SK-N-SH (cell line): ENCODE measurements at regions not wholly inside any gene's neighbourhood (a gene's known extent, or its start where the extent isn't known, plus 50 kb on each side); places are given as distances from the start of the nearest gene placed in this dataset.

Experiments used
- CTCF ChIA-PET: fragments of 300-600, 350-600 bp; formaldehyde crosslinking; extraction: SDS; loops from one replicate; lab custom pipeline; 2021; lab: Yijun Ruan, JAX
- POLR2A ChIA-PET: fragments of 350-600 bp; sonication (Branson Sonifier 250); formaldehyde crosslinking; extraction: SDS; loops from one replicate; lab custom pipeline; 2020; ENCODE audit warnings: antibody characterized with exemption, inconsistent platforms; lab: Yijun Ruan, JAX
- DNase-seq: peaks from one replicate; pipeline ENCODE4 v3.0.0; 2012
- H2AFZ ChIP-seq: fragments of 200-600 bp; sonication (generic); 2 replicates; pipeline ENCODE4 v1.8.1; 2016; ENCODE audit warnings: antibody characterized with exemption, mild to moderate bottlenecking, low read depth
- H3F3A ChIP-seq: fragments of 200-600 bp; sonication (generic); replicated peaks from 2 replicates; pipeline ENCODE3; 2016; ENCODE audit warnings: antibody characterized with exemption, mild to moderate bottlenecking; ENCODE audit not compliant: insufficient read depth
- H3K27ac ChIP-seq, 2 experiments: fragments of 200-500 bp in 1 of 2; fragments of 200-600 bp in 1 of 2; sonication (Bioruptor generic) in 1 of 2; sonication (generic), shearing (Covaris generic) in 1 of 2; 2 replicates each; pipeline versions ENCODE4 v1.5.1 to v1.6.1; 2014 to 2016; ENCODE audit warnings: low read depth in 2 of 2, inconsistent platforms in 1 of 2, low read length in 1 of 2, mild to moderate bottlenecking in 1 of 2, mixed read lengths in 1 of 2
- H3K27me3 ChIP-seq: fragments of 200-600 bp; sonication (generic), shearing (Covaris generic); 2 replicates; pipeline ENCODE4 v1.6.1; 2016; ENCODE audit warnings: mixed run types; ENCODE audit not compliant: insufficient read depth
- H3K36me3 ChIP-seq, 2 experiments: fragments of 200-500 bp in 1 of 2; fragments of 200-600 bp in 1 of 2; sonication (Bioruptor generic) in 1 of 2; sonication (generic) in 1 of 2; replicated peaks in 1 of 2; 2 replicates each; pipeline versions ENCODE3 to v1.5.1; 2014 to 2016; ENCODE audit warnings: low read length in 1 of 2, mild to moderate bottlenecking in 1 of 2; ENCODE audit not compliant: insufficient read depth in 2 of 2, control insufficient read depth in 1 of 2
- H3K4me1 ChIP-seq, 2 experiments: fragments of 200-500 bp in 1 of 2; fragments of 200-600 bp in 1 of 2; sonication (Bioruptor generic) in 1 of 2; sonication (generic), shearing (Covaris generic) in 1 of 2; 2 replicates each; pipeline versions ENCODE4 v1.5.1 to v1.6.1; 2014 to 2016; ENCODE audit warnings: low read depth in 1 of 2, low read length in 1 of 2, mixed run types in 1 of 2; ENCODE audit not compliant: insufficient read depth in 2 of 2, control insufficient read depth in 1 of 2
- H3K4me2 ChIP-seq: fragments of 200-600 bp; sonication (generic), shearing (Covaris generic); 2 replicates; pipeline ENCODE4 v1.6.1; 2017; ENCODE audit warnings: mixed run types
- H3K4me3 ChIP-seq, 2 experiments: fragments of 200-500 bp in 1 of 2; fragments of 200-600 bp in 1 of 2; sonication (Bioruptor generic) in 1 of 2; sonication (generic), shearing (Covaris generic) in 1 of 2; 2 replicates each; pipeline versions ENCODE4 v1.5.1 to v1.8.1; 2014 to 2016; ENCODE audit warnings: low read depth in 2 of 2, inconsistent platforms in 1 of 2, low read length in 1 of 2, mild to moderate bottlenecking in 1 of 2, mixed read lengths in 1 of 2, moderate library complexity in 1 of 2
- H3K79me2 ChIP-seq: fragments of 200-600 bp; sonication (generic); 2 replicates; pipeline ENCODE4 v1.8.1; 2017; ENCODE audit warnings: mild to moderate bottlenecking; ENCODE audit not compliant: insufficient read depth
- H3K9ac ChIP-seq: fragments of 200-600 bp; sonication (generic); 2 replicates; pipeline ENCODE4 v1.6.1; 2017; ENCODE audit warnings: mixed run types
- H3K9me2 ChIP-seq: fragments of 200-600 bp; sonication (generic); 2 replicates; pipeline ENCODE4 v1.6.1; 2017; ENCODE audit warnings: mixed run types
- H3K9me3 ChIP-seq: fragments of 200-600 bp; sonication (generic); 2 replicates; pipeline ENCODE4 v1.6.1; 2017; ENCODE audit warnings: mixed run types, mild to moderate bottlenecking, moderate library complexity
- H4K20me1 ChIP-seq: fragments of 200-600 bp; sonication (generic); 2 replicates; pipeline ENCODE4 v1.6.1; 2017; ENCODE audit warnings: mild to moderate bottlenecking, mixed run types; ENCODE audit not compliant: insufficient read depth
- GATA2 ChIP-seq: sonication (generic); formaldehyde crosslinking; IDR thresholded peaks from 2 replicates; pipeline ENCODE4 v1.5.0; 2020; ENCODE audit warnings: mild to moderate bottlenecking, missing genetic modification reagents
- IRF3 ChIP-seq: fragments of 150-350 bp; IDR thresholded peaks from 2 replicates; pipeline ENCODE4 v1.6.1; 2016; ENCODE audit warnings: mild to moderate bottlenecking, low read depth, low read length
- JUND ChIP-seq: IDR thresholded peaks from 2 replicates; pipeline ENCODE4 v1.4.0; 2012
- NFIC ChIP-seq: IDR thresholded peaks from 2 replicates; pipeline ENCODE4 v1.4.0; 2012; ENCODE audit warnings: borderline replicate concordance
- RAD21 ChIP-seq: IDR thresholded peaks from 2 replicates; pipeline ENCODE4 v1.6.1; 2012; ENCODE audit warnings: mild to moderate bottlenecking, low read length
- RCOR1 ChIP-seq: fragments of 150-350 bp; IDR thresholded peaks from 2 replicates; pipeline ENCODE4 v1.6.1; 2017; ENCODE audit warnings: antibody characterized with exemption, low read length
- REST ChIP-seq: IDR thresholded peaks from 2 replicates; pipeline ENCODE4 v1.6.1; 2012; ENCODE audit warnings: mild to moderate bottlenecking, low read depth, low read length, moderate library complexity
- RFX5 ChIP-seq: IDR thresholded peaks from 2 replicates; pipeline ENCODE4 v1.6.1; 2012; ENCODE audit warnings: mild to moderate bottlenecking, improper control_type of control experiment, low read length
- WGBS: methylation state at CpG from one replicate; pipeline ENCODE4 v1.1.6; 2017; ENCODE audit warnings: low lambda C conversion rate; 5-methylcytosine and 5-hydroxymethylcytosine counted together
- TF ChIP-seq, protein P1 (sequence below): fragments of 150-350 bp; IDR thresholded peaks from 2 replicates; pipeline ENCODE4 v1.6.1; 2017; ENCODE audit warnings: antibody characterized with exemption, low read length, low read depth, borderline replicate concordance
- TF ChIP-seq, protein P2 (sequence below): IDR thresholded peaks from 2 replicates; pipeline ENCODE4 v1.4.0; 2012; ENCODE audit warnings: low read depth, borderline replicate concordance

- POLR2A ChIA-PET: no interaction called here
Measured at GRCh38 chr2:190126798-190127197, 64.3 kb upstream of the MSTN start.

GRCh38 chr2:190123956-190124355, 61.4 kb upstream of the MSTN start:
- TF ChIP-seq RFX5: no peak
- TF ChIP-seq, protein P1, sequence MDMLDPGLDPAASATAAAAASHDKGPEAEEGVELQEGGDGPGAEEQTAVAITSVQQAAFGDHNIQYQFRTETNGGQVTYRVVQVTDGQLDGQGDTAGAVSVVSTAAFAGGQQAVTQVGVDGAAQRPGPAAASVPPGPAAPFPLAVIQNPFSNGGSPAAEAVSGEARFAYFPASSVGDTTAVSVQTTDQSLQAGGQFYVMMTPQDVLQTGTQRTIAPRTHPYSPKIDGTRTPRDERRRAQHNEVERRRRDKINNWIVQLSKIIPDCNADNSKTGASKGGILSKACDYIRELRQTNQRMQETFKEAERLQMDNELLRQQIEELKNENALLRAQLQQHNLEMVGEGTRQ: no peak
- no peak for TF ChIP-seq GATA2
- TF ChIP-seq, protein P2, sequence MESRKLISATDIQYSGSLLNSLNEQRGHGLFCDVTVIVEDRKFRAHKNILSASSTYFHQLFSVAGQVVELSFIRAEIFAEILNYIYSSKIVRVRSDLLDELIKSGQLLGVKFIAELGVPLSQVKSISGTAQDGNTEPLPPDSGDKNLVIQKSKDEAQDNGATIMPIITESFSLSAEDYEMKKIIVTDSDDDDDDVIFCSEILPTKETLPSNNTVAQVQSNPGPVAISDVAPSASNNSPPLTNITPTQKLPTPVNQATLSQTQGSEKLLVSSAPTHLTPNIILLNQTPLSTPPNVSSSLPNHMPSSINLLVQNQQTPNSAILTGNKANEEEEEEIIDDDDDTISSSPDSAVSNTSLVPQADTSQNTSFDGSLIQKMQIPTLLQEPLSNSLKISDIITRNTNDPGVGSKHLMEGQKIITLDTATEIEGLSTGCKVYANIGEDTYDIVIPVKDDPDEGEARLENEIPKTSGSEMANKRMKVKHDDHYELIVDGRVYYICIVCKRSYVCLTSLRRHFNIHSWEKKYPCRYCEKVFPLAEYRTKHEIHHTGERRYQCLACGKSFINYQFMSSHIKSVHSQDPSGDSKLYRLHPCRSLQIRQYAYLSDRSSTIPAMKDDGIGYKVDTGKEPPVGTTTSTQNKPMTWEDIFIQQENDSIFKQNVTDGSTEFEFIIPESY: no peak
- no peak for TF ChIP-seq NFIC
- no peak for TF ChIP-seq IRF3
- TF ChIP-seq RCOR1: no peak
- DNase-seq: no peak
- Histone ChIP-seq H3K4me3 (no peak overlapping the region), H3K36me3 (no peaks in the 10 kb centered on the region), H3F3A (no peaks in the 10 kb centered on the region), H3K79me2 (no peaks in the 10 kb centered on the region), H3K27me3 (no peaks in the 10 kb centered on the region), H3K9me2 (no peaks in the 10 kb centered on the region), H2AFZ (no peak overlapping the region), H3K27ac (no peak overlapping the region), H3K4me1 (no peaks in the 10 kb centered on the region; a peak in 1 of 4 replicates), H3K9ac (no peak overlapping the region), H3K4me2 (no peak overlapping the region), H4K20me1 (no peaks in the 10 kb centered on the region), H3K9me3 (no peaks in the 10 kb centered on the region)
- ChIA-PET CTCF (interaction anchor here (1.0 to 1.5 kb wide), 2 partner anchors 35 to 387 kb away, joined by 3 read pairs; no protein-coding TSS in a partner anchor), POLR2A (no interaction called here)
- 81% methylated on average over 2 of the region's 2 CpGs for WGBS

More at GRCh38 chr2:190126798-190127197, 64.3 kb upstream of the MSTN start:
- Histone ChIP-seq H3K9me3 (no peaks in the 10 kb centered on the region), H3F3A (no peaks in the 10 kb centered on the region), H3K9ac (no peak overlapping the region), H3K27me3 (no peaks in the 10 kb centered on the region), H3K4me1 (no peaks in the 10 kb centered on the region; a peak in 1 of 4 replicates)
- TF ChIP-seq RAD21: no peak
- TF ChIP-seq, protein P1: no peak
- TF ChIP-seq JUND: no peak
- no peak for TF ChIP-seq REST
- TF ChIP-seq, all 33 proteins: peak for 0
- no peak overlapping the region for H3K4me2 ChIP-seq
- H4K20me1 ChIP-seq: no peaks in the 10 kb centered on the region
- H3K27ac ChIP-seq: no peak overlapping the region
- CTCF ChIA-PET: interaction anchor here (1.0 to 3.0 kb wide), 2 partner anchors 10 to 38 kb away, joined by 3 to 11 read pairs; no protein-coding TSS in a partner anchor
- H3K9me2 ChIP-seq: no peaks in the 10 kb centered on the region
- no peaks in the 10 kb centered on the region for H3K36me3 ChIP-seq
- no peaks in the 10 kb centered on the region for H3K79me2 ChIP-seq
- no peak for DNase-seq
- H2AFZ ChIP-seq: no peak overlapping the region
- H3K4me3 ChIP-seq: no peak overlapping the region
